Activated naive CD4-positive, alpha-beta T cell treated with anti-CD3 and anti-CD28 coated beads, Interleukin-2, amount 10 ng/mL, durations not matched to agents 7 days and 5 days (primary cell): ENCODE measurements at regions not wholly inside any gene's neighbourhood (a gene's known extent, or its start where the extent isn't known, plus 50 kb on each side); places are given as distances from the start of the nearest gene placed in this dataset.
"Not testable (repeated sequence)": the region's sequence is repeated elsewhere in the genome, so short reads cannot be mapped to it uniquely, and the experiment has no call there.

Experiments used
- CTCF ChIA-PET: fragments of 350-600 bp; sonication (Branson Sonifier 250); formaldehyde crosslinking; loops from one replicate; lab custom pipeline; 2021; ENCODE audit warnings: antibody characterized with exemption; lab: Charles Lee
- DNase-seq: peaks from one replicate; pipeline ENCODE4 v3.0.0-alpha.2; 2020
- H3K27ac Mint-ChIP-seq: one replicate; pipeline ENCODE4 v1.8.0; 2021; ENCODE audit warnings: mild to moderate bottlenecking, moderate library complexity, mixed read lengths
- H3K27me3 Mint-ChIP-seq: one replicate; pipeline ENCODE4 v1.8.0; 2021; ENCODE audit warnings: mild to moderate bottlenecking, mixed read lengths
- H3K36me3 Mint-ChIP-seq: one replicate; pipeline ENCODE4 v1.8.0; 2021; ENCODE audit warnings: mixed read lengths
- H3K4me1 Mint-ChIP-seq: one replicate; pipeline ENCODE4 v1.8.0; 2021; ENCODE audit warnings: mixed read lengths
- H3K4me3 Mint-ChIP-seq: one replicate; pipeline ENCODE4 v1.8.0; 2021; ENCODE audit warnings: mild to moderate bottlenecking, moderate library complexity, mixed read lengths
- H3K9me3 Mint-ChIP-seq: one replicate; pipeline ENCODE4 v1.8.0; 2021; ENCODE audit warnings: mixed read lengths

- no peaks in the 10 kb centered on the region for H3K27me3 Mint-ChIP-seq
- H3K9me3 Mint-ChIP-seq = peaks cover 2% of the 10 kb centered on the region
- DNase-seq = no peak
- CTCF ChIA-PET = no interaction called here
- H3K4me1 Mint-ChIP-seq = no peaks in the 10 kb centered on the region
- H3K36me3 Mint-ChIP-seq = no peaks in the 10 kb centered on the region
- no peak overlapping the region for H3K27ac Mint-ChIP-seq
- no peak overlapping the region for H3K4me3 Mint-ChIP-seq
These were observed 1276.9 kb upstream of the ADGRL2 start for GRCh38 chr1:80523861-80524260.

- H3K4me1 Mint-ChIP-seq, DNase-seq, H3K36me3 Mint-ChIP-seq, H3K9me3 Mint-ChIP-seq, H3K4me3 Mint-ChIP-seq, H3K27me3 Mint-ChIP-seq, H3K27ac Mint-ChIP-seq, CTCF ChIA-PET: not testable (repeated sequence)
These were observed 1277.7 kb upstream of the ADGRL2 start for GRCh38 chr1:80523071-80523470.

- no peak for DNase-seq
- CTCF ChIA-PET = no interaction called here
- peaks cover 8% of the 10 kb centered on the region for H3K9me3 Mint-ChIP-seq
- no peaks in the 10 kb centered on the region for H3K4me1 Mint-ChIP-seq
- no peak overlapping the region for H3K27ac Mint-ChIP-seq
- no peaks in the 10 kb centered on the region for H3K36me3 Mint-ChIP-seq
- H3K27me3 Mint-ChIP-seq = no peaks in the 10 kb centered on the region
- no peak overlapping the region for H3K4me3 Mint-ChIP-seq
These were observed 1279.8 kb upstream of the ADGRL2 start for GRCh38 chr1:80520949-80521348.

GRCh38 chr1:80517062-80517461 is 1283.7 kb upstream of the ADGRL2 start:
- Mint-ChIP-seq H3K4me3 (no peak overlapping the region), H3K27ac (no peak overlapping the region)

GRCh38 chr1:80509965-80510522 is 1290.7 kb upstream of the ADGRL2 start:
- H3K27ac Mint-ChIP-seq = no peak overlapping the region
- H3K4me1 Mint-ChIP-seq = no peaks in the 10 kb centered on the region
- H3K9me3 Mint-ChIP-seq = peaks cover 10% of the 10 kb centered on the region
- H3K36me3 Mint-ChIP-seq = no peaks in the 10 kb centered on the region
- no peak for DNase-seq
- CTCF ChIA-PET = no interaction called here
- no peak overlapping the region for H3K4me3 Mint-ChIP-seq
- no peaks in the 10 kb centered on the region for H3K27me3 Mint-ChIP-seq

More at GRCh38 chr1:80517062-80517461, 1283.7 kb upstream of the ADGRL2 start:
- Mint-ChIP-seq H3K9me3 (peaks cover 10% of the 10 kb centered on the region), H3K27me3 (no peaks in the 10 kb centered on the region), H3K36me3 (no peaks in the 10 kb centered on the region), H3K4me1 (no peaks in the 10 kb centered on the region)
- DNase-seq = no peak
- CTCF ChIA-PET = no interaction called here

- Mint-ChIP-seq H3K27me3 (no peaks in the 10 kb centered on the region), H3K36me3 (no peaks in the 10 kb centered on the region), H3K27ac (no peak overlapping the region), H3K9me3 (peaks cover 15% of the 10 kb centered on the region), H3K4me3 (no peak overlapping the region), H3K4me1 (no peaks in the 10 kb centered on the region)
- DNase-seq = no peak
- CTCF ChIA-PET = no interaction called here
These were observed 1294.5 kb upstream of the ADGRL2 start for GRCh38 chr1:80506216-80506615.

GRCh38 chr1:80498673-80499072 is 1302.1 kb upstream of the ADGRL2 start:
- no peak overlapping the region for H3K4me3 Mint-ChIP-seq
- CTCF ChIA-PET = no interaction called here
- no peaks in the 10 kb centered on the region for H3K27me3 Mint-ChIP-seq
- no peaks in the 10 kb centered on the region for H3K36me3 Mint-ChIP-seq
- H3K4me1 Mint-ChIP-seq = no peaks in the 10 kb centered on the region
- DNase-seq = no peak
- H3K9me3 Mint-ChIP-seq = peaks cover 9% of the 10 kb centered on the region
- no peak overlapping the region for H3K27ac Mint-ChIP-seq

- H3K4me1 Mint-ChIP-seq = no peaks in the 10 kb centered on the region
- H3K36me3 Mint-ChIP-seq = no peaks in the 10 kb centered on the region
- no peaks in the 10 kb centered on the region for H3K27me3 Mint-ChIP-seq
- H3K27ac Mint-ChIP-seq = no peak overlapping the region
- CTCF ChIA-PET = no interaction called here
- no peak for DNase-seq
- H3K9me3 Mint-ChIP-seq = peaks cover 5% of the 10 kb centered on the region
- no peak overlapping the region for H3K4me3 Mint-ChIP-seq
These were observed 1304.9 kb upstream of the ADGRL2 start for GRCh38 chr1:80495806-80496205.

- no peak overlapping the region for H3K27ac Mint-ChIP-seq
- H3K9me3 Mint-ChIP-seq = peaks cover 6% of the 10 kb centered on the region
- CTCF ChIA-PET = no interaction called here
- no peaks in the 10 kb centered on the region for H3K4me1 Mint-ChIP-seq
- no peak overlapping the region for H3K4me3 Mint-ChIP-seq
- H3K36me3 Mint-ChIP-seq = no peaks in the 10 kb centered on the region
- no peaks in the 10 kb centered on the region for H3K27me3 Mint-ChIP-seq
- DNase-seq = no peak
These were observed 1328.6 kb upstream of the ADGRL2 start for GRCh38 chr1:80472145-80472544.

GRCh38 chr1:80468356-80468755 is 1332.4 kb upstream of the ADGRL2 start:
- H3K9me3 Mint-ChIP-seq = peaks cover 6% of the 10 kb centered on the region
- H3K4me3 Mint-ChIP-seq = no peak overlapping the region
- H3K27me3 Mint-ChIP-seq = no peaks in the 10 kb centered on the region
- no peaks in the 10 kb centered on the region for H3K4me1 Mint-ChIP-seq
- no peak overlapping the region for H3K27ac Mint-ChIP-seq
- no peaks in the 10 kb centered on the region for H3K36me3 Mint-ChIP-seq
- DNase-seq = no peak
- CTCF ChIA-PET = no interaction called here

GRCh38 chr1:80462006-80462405 is 1338.7 kb upstream of the ADGRL2 start:
- no peaks in the 10 kb centered on the region for H3K36me3 Mint-ChIP-seq
- H3K27me3 Mint-ChIP-seq = no peaks in the 10 kb centered on the region
- no peak for DNase-seq
- peaks cover 7% of the 10 kb centered on the region for H3K9me3 Mint-ChIP-seq
- H3K4me1 Mint-ChIP-seq = no peaks in the 10 kb centered on the region
- no peak overlapping the region for H3K27ac Mint-ChIP-seq
- H3K4me3 Mint-ChIP-seq = no peak overlapping the region
- CTCF ChIA-PET = no interaction called here

GRCh38 chr1:80457409-80457808 is 1343.3 kb upstream of the ADGRL2 start:
- DNase-seq = no peak
- H3K27ac Mint-ChIP-seq = no peak overlapping the region
- H3K4me3 Mint-ChIP-seq = no peak overlapping the region
- CTCF ChIA-PET = no interaction called here
- no peaks in the 10 kb centered on the region for H3K4me1 Mint-ChIP-seq
- H3K36me3 Mint-ChIP-seq = no peaks in the 10 kb centered on the region
- H3K9me3 Mint-ChIP-seq = peaks cover 7% of the 10 kb centered on the region
- H3K27me3 Mint-ChIP-seq = no peaks in the 10 kb centered on the region

- H3K4me3 Mint-ChIP-seq = no peak overlapping the region
- H3K27ac Mint-ChIP-seq = no peak overlapping the region
- CTCF ChIA-PET = no interaction called here
- H3K36me3 Mint-ChIP-seq = no peaks in the 10 kb centered on the region
- H3K9me3 Mint-ChIP-seq = no peaks in the 10 kb centered on the region
- no peaks in the 10 kb centered on the region for H3K27me3 Mint-ChIP-seq
- H3K4me1 Mint-ChIP-seq = no peaks in the 10 kb centered on the region
- DNase-seq = no peak
These were observed 1347.0 kb upstream of the ADGRL2 start for GRCh38 chr1:80453775-80454174.

- CTCF ChIA-PET = no interaction called here
- Mint-ChIP-seq H3K9me3 (no peaks in the 10 kb centered on the region), H3K27ac (no peak overlapping the region), H3K27me3 (no peaks in the 10 kb centered on the region), H3K4me3 (no peak overlapping the region), H3K36me3 (no peaks in the 10 kb centered on the region), H3K4me1 (no peaks in the 10 kb centered on the region)
- no peak for DNase-seq
These were observed 1350.0 kb upstream of the ADGRL2 start for GRCh38 chr1:80450711-80451110.

GRCh38 chr1:80448081-80448480 is 1352.7 kb upstream of the ADGRL2 start:
- H3K4me3 Mint-ChIP-seq = no peak overlapping the region
- H3K27ac Mint-ChIP-seq = no peak overlapping the region
- no peaks in the 10 kb centered on the region for H3K9me3 Mint-ChIP-seq
- H3K27me3 Mint-ChIP-seq = no peaks in the 10 kb centered on the region
- no peaks in the 10 kb centered on the region for H3K36me3 Mint-ChIP-seq
- CTCF ChIA-PET = no interaction called here
- H3K4me1 Mint-ChIP-seq = no peaks in the 10 kb centered on the region
- no peak for DNase-seq

GRCh38 chr1:80447526-80447925 is 1353.2 kb upstream of the ADGRL2 start:
- Mint-ChIP-seq H3K4me1 (no peaks in the 10 kb centered on the region), H3K27me3 (no peaks in the 10 kb centered on the region), H3K36me3 (no peaks in the 10 kb centered on the region), H3K4me3 (no peak overlapping the region), H3K9me3 (no peaks in the 10 kb centered on the region), H3K27ac (no peak overlapping the region)
- no peak for DNase-seq
- CTCF ChIA-PET = no interaction called here
